ENCODE measurements at regions not wholly inside any gene's neighbourhood (a gene's known extent, or its start where the extent isn't known, plus 50 kb on each side); places are given as distances from the start of the nearest gene placed in this dataset.
"Not testable (repeated sequence)": the region's sequence is repeated elsewhere in the genome, so short reads cannot be mapped to it uniquely, and the experiment has no call there.

- Mint-ChIP-seq H3K27me3 (ENCODE audit: unreplicated experiment) (no peaks in the 10 kb centered on the region), H3K4me3 (ENCODE audit: unreplicated experiment) (no peak overlapping the region), H3K9me3 (ENCODE audit: unreplicated experiment) (peaks cover 4% of the 10 kb centered on the region), H3K27ac (ENCODE audit: unreplicated experiment) (no peak overlapping the region), H3K36me3 (ENCODE audit: unreplicated experiment) (peaks cover 4% of the 10 kb centered on the region), H3K4me1 (ENCODE audit: unreplicated experiment) (peaks cover 31% of the 10 kb centered on the region)
- no peak for TF ChIP-seq CTCF (IDR thresholded peaks at IDR 0.05)
- DNase-seq (ENCODE audit: extremely low spot score, unreplicated experiment): no peak
Measured at GRCh38 chr10:77718957-77719356, 81.3 kb upstream of the KCNMA1 start.

- H3K4me1 Mint-ChIP-seq (ENCODE audit: unreplicated experiment): peaks cover 34% of the 10 kb centered on the region
- not testable (repeated sequence) for H3K27me3 Mint-ChIP-seq (ENCODE audit: unreplicated experiment); H3K27ac Mint-ChIP-seq (ENCODE audit: unreplicated experiment); DNase-seq (ENCODE audit: extremely low spot score, unreplicated experiment); H3K36me3 Mint-ChIP-seq (ENCODE audit: unreplicated experiment); H3K4me3 Mint-ChIP-seq (ENCODE audit: unreplicated experiment); H3K9me3 Mint-ChIP-seq (ENCODE audit: unreplicated experiment)
Measured at GRCh38 chr10:77718312-77718711, 80.7 kb upstream of the KCNMA1 start.

GRCh38 chr10:77717336-77717735 lies 79.7 kb upstream of the KCNMA1 start:
- no peaks in the 10 kb centered on the region for H3K27me3 Mint-ChIP-seq (ENCODE audit: unreplicated experiment)
- H3K27ac Mint-ChIP-seq (ENCODE audit: unreplicated experiment): no peak overlapping the region
- no peak for TF ChIP-seq CTCF (IDR thresholded peaks at IDR 0.05)
- no peak overlapping the region for H3K4me3 Mint-ChIP-seq (ENCODE audit: unreplicated experiment)
- peaks cover 31% of the 10 kb centered on the region for H3K4me1 Mint-ChIP-seq (ENCODE audit: unreplicated experiment)
- H3K9me3 Mint-ChIP-seq (ENCODE audit: unreplicated experiment): no peaks in the 10 kb centered on the region
- H3K36me3 Mint-ChIP-seq (ENCODE audit: unreplicated experiment): no peaks in the 10 kb centered on the region
- DNase-seq (ENCODE audit: extremely low spot score, unreplicated experiment): no peak

GRCh38 chr10:77716458-77717317 lies 79.1 kb upstream of the KCNMA1 start:
- Mint-ChIP-seq H3K27me3 (ENCODE audit: unreplicated experiment) (no peaks in the 10 kb centered on the region), H3K4me1 (ENCODE audit: unreplicated experiment) (peaks cover 31% of the 10 kb centered on the region), H3K27ac (ENCODE audit: unreplicated experiment) (no peak overlapping the region), H3K36me3 (ENCODE audit: unreplicated experiment) (no peaks in the 10 kb centered on the region), H3K9me3 (ENCODE audit: unreplicated experiment) (no peaks in the 10 kb centered on the region), H3K4me3 (ENCODE audit: unreplicated experiment) (no peak overlapping the region)
- no peak for DNase-seq (ENCODE audit: extremely low spot score, unreplicated experiment)
- no peak for TF ChIP-seq CTCF (IDR thresholded peaks at IDR 0.05)

- H3K4me3 Mint-ChIP-seq (ENCODE audit: unreplicated experiment): no peak overlapping the region
- H3K4me1 Mint-ChIP-seq (ENCODE audit: unreplicated experiment): peaks cover 39% of the 10 kb centered on the region
- no peak overlapping the region for H3K27ac Mint-ChIP-seq (ENCODE audit: unreplicated experiment)
- no peaks in the 10 kb centered on the region for H3K36me3 Mint-ChIP-seq (ENCODE audit: unreplicated experiment)
- H3K27me3 Mint-ChIP-seq (ENCODE audit: unreplicated experiment): no peaks in the 10 kb centered on the region
- no peak for DNase-seq (ENCODE audit: extremely low spot score, unreplicated experiment)
- no peaks in the 10 kb centered on the region for H3K9me3 Mint-ChIP-seq (ENCODE audit: unreplicated experiment)
- TF ChIP-seq CTCF (IDR thresholded peaks at IDR 0.05): no peak
Measured at GRCh38 chr10:77715536-77715935, 77.9 kb upstream of the KCNMA1 start.
